Osteocyte (in vitro differentiated cells): ENCODE measurements at regions not wholly inside any gene's neighbourhood (a gene's known extent, or its start where the extent isn't known, plus 50 kb on each side); places are given as distances from the start of the nearest gene placed in this dataset.

Source experiments
- DNase-seq: peaks from one replicate; pipeline ENCODE4 v3.0.0; 2021; ENCODE audit warnings: mixed read lengths; ENCODE audit not compliant: unreplicated experiment; ENCODE audit errors: extremely low spot score
- H3K27ac Mint-ChIP-seq: one replicate; pipeline ENCODE4 v1.8.0; 2021; ENCODE audit warnings: mild to moderate bottlenecking, mixed read lengths; ENCODE audit not compliant: unreplicated experiment
- H3K27me3 Mint-ChIP-seq: one replicate; pipeline ENCODE4 v1.8.0; 2021; ENCODE audit warnings: mixed read lengths; ENCODE audit not compliant: unreplicated experiment
- H3K36me3 Mint-ChIP-seq: one replicate; pipeline ENCODE4 v1.8.0; 2021; ENCODE audit warnings: mixed read lengths; ENCODE audit not compliant: unreplicated experiment
- H3K4me1 Mint-ChIP-seq: one replicate; pipeline ENCODE4 v1.8.0; 2021; ENCODE audit warnings: mixed read lengths; ENCODE audit not compliant: unreplicated experiment
- H3K4me3 Mint-ChIP-seq: one replicate; pipeline ENCODE4 v1.8.0; 2021; ENCODE audit warnings: mild to moderate bottlenecking, moderate library complexity, mixed read lengths; ENCODE audit not compliant: unreplicated experiment
- H3K9me3 Mint-ChIP-seq: one replicate; pipeline ENCODE4 v1.8.0; 2021; ENCODE audit warnings: mixed read lengths; ENCODE audit not compliant: unreplicated experiment
- TF ChIP-seq, protein P1 (sequence below): fragments of 200-600 bp; sonication (generic); IDR thresholded peaks from 2 replicates; pipeline ENCODE4 v1.5.0; 2021; ENCODE audit warnings: antibody characterized with exemption, mild to moderate bottlenecking, moderate library complexity

- DNase-seq = no peak
- TF ChIP-seq, protein P1, sequence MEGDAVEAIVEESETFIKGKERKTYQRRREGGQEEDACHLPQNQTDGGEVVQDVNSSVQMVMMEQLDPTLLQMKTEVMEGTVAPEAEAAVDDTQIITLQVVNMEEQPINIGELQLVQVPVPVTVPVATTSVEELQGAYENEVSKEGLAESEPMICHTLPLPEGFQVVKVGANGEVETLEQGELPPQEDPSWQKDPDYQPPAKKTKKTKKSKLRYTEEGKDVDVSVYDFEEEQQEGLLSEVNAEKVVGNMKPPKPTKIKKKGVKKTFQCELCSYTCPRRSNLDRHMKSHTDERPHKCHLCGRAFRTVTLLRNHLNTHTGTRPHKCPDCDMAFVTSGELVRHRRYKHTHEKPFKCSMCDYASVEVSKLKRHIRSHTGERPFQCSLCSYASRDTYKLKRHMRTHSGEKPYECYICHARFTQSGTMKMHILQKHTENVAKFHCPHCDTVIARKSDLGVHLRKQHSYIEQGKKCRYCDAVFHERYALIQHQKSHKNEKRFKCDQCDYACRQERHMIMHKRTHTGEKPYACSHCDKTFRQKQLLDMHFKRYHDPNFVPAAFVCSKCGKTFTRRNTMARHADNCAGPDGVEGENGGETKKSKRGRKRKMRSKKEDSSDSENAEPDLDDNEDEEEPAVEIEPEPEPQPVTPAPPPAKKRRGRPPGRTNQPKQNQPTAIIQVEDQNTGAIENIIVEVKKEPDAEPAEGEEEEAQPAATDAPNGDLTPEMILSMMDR = no peak
- H3K4me3 Mint-ChIP-seq = no peak overlapping the region
These were observed 620.0 kb upstream of the B3GALT2 start for GRCh38 chr1:193806079-193807048.

GRCh38 chr1:193799948-193800690, 613.7 kb upstream of the B3GALT2 start:
- Mint-ChIP-seq H3K4me3 (no peak overlapping the region), H3K4me1 (no peaks in the 10 kb centered on the region), H3K36me3 (no peaks in the 10 kb centered on the region), H3K27ac (no peak overlapping the region), H3K9me3 (peaks cover 3% of the 10 kb centered on the region), H3K27me3 (no peaks in the 10 kb centered on the region)
- no peak for DNase-seq
- TF ChIP-seq, protein P1 = no peak

More at GRCh38 chr1:193806079-193807048, 620.0 kb upstream of the B3GALT2 start:
- Mint-ChIP-seq H3K27me3 (no peaks in the 10 kb centered on the region), H3K27ac (no peak overlapping the region), H3K4me1 (no peaks in the 10 kb centered on the region), H3K9me3 (peaks cover 3% of the 10 kb centered on the region), H3K36me3 (no peaks in the 10 kb centered on the region)

GRCh38 chr1:193799371-193799770, 613.0 kb upstream of the B3GALT2 start:
- H3K27me3 Mint-ChIP-seq = no peaks in the 10 kb centered on the region
- H3K9me3 Mint-ChIP-seq = peaks cover 3% of the 10 kb centered on the region
- no peaks in the 10 kb centered on the region for H3K4me1 Mint-ChIP-seq

DNA sequence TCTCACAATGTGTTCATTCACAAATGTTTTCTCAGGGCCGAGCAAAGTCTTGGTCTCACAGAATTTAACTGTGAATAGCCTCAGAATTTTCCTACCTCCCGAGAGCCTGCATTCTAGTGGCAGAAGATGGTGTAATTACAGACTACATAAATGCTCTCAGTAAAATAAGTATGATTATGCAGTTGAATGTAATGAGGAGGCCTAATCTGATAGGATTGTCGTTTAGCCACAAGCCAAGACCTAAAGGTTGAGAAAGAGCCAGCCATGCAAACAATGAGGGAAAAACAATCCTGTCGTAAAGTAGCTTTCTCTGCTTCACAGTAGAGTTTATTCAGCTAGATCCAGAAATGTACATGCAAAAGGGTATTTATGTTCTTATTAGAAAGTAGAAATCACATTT, 607.8 kb upstream of the B3GALT2 start:
- Mint-ChIP-seq H3K4me3 (no peak overlapping the region), H3K27me3 (no peaks in the 10 kb centered on the region), H3K27ac (no peak overlapping the region), H3K4me1 (no peaks in the 10 kb centered on the region), H3K9me3 (no peaks in the 10 kb centered on the region), H3K36me3 (no peaks in the 10 kb centered on the region)
- TF ChIP-seq, protein P1 = no peak
- DNase-seq = no peak

More at GRCh38 chr1:193799371-193799770, 613.0 kb upstream of the B3GALT2 start:
- Mint-ChIP-seq H3K27ac (no peak overlapping the region), H3K4me3 (no peak overlapping the region), H3K36me3 (no peaks in the 10 kb centered on the region)
- TF ChIP-seq, protein P1 = no peak
- DNase-seq = no peak

GRCh38 chr1:193791746-193792145, 605.3 kb upstream of the B3GALT2 start:
- no peak for DNase-seq
- Mint-ChIP-seq H3K27ac (no peak overlapping the region), H3K4me1 (no peaks in the 10 kb centered on the region), H3K4me3 (no peak overlapping the region), H3K9me3 (no peaks in the 10 kb centered on the region), H3K27me3 (no peaks in the 10 kb centered on the region), H3K36me3 (no peaks in the 10 kb centered on the region)
- TF ChIP-seq, protein P1 = no peak
